Esophagus muscularis mucosa (tissue), 4 donors: ENCODE measurements at regions not wholly inside any gene's neighbourhood (a gene's known extent, or its start where the extent isn't known, plus 50 kb on each side); places are given as distances from the start of the nearest gene placed in this dataset.

ENCODE experiments used
- DNase-seq: peaks from one replicate; pipeline ENCODE4 v3.0.0-alpha.2; 2017; ENCODE audit errors: extremely low spot score
- H3K27ac ChIP-seq, 4 donors: fragments of 200-600 bp; sonication (generic); replicated peaks in 1 of 4; 1 replicate in 3 of 4; 2 replicates in 1 of 4; pipeline ENCODE4 v1.5.1; 2016 to 2019; ENCODE audit warnings: mild to moderate bottlenecking in 1 of 4
- H3K27me3 ChIP-seq, 4 donors: fragments of 200-600 bp; sonication (generic); one replicate each; pipeline versions ENCODE4 v1.5.1 to v1.6.0; 2016 to 2019
- H3K36me3 ChIP-seq, 4 donors: fragments of 200-600 bp; sonication (generic); one replicate each; pipeline ENCODE4 v1.5.1; 2016 to 2019
- H3K4me1 ChIP-seq, 4 donors: fragments of 200-600 bp; sonication (generic); one replicate each; pipeline ENCODE4 v1.5.1; 2016 to 2019
- H3K4me3 ChIP-seq, 4 donors: fragments of 200-600 bp; sonication (generic); 1 replicate in 2 of 4; 2 replicates in 2 of 4; pipeline ENCODE4 v1.5.1; 2016 to 2019; ENCODE audit warnings: mild to moderate bottlenecking in 4 of 4, moderate library complexity in 1 of 4
- H3K9me3 ChIP-seq, 4 donors: fragments of 200-600 bp; sonication (generic); 1 replicate in 3 of 4; 2 replicates in 1 of 4; pipeline ENCODE4 v1.5.1; 2016 to 2019
- EP300 ChIP-seq: sonication (generic); formaldehyde crosslinking; IDR thresholded peaks from one replicate; pipeline ENCODE4 v1.6.1; 2017; ENCODE audit warnings: antibody characterized with exemption
- POLR2A ChIP-seq: fragments of 450-650 bp; IDR thresholded peaks from one replicate; pipeline ENCODE4 v1.6.1; 2017; ENCODE audit warnings: antibody characterized with exemption, moderate library complexity, mild to moderate bottlenecking, low read depth
- POLR2AphosphoS5 ChIP-seq, 2 donors: sonication (generic); formaldehyde crosslinking; IDR thresholded peaks; one replicate each; pipeline ENCODE4 v1.6.1; 2017; ENCODE audit warnings: antibody characterized with exemption in 2 of 2
- WGBS: methylation state at CpG from one replicate; pipeline ENCODE4 v1.1.5; 2018; 5-methylcytosine and 5-hydroxymethylcytosine counted together
- intact Hi-C: fragments of 100-400 bp; cut with DNase I; formaldehyde crosslinking; loops from one replicate; pipeline ENCODE4 v1.15.1; 2023
- TF ChIP-seq, protein P1 (sequence below), 3 experiments: fragments of 200-600 bp in 2 of 3; fragments of 450-650 bp in 1 of 3; sonication (generic) in 2 of 3; IDR thresholded peaks; one replicate each; pipeline ENCODE4 v1.5.1; 2017 to 2019; ENCODE audit warnings: antibody characterized with exemption in 3 of 3, mild to moderate bottlenecking in 2 of 3, moderate library complexity in 1 of 3

GRCh38 chr3:127408022-127408683, 120.3 kb upstream of the PRR20G start:
- no peaks in the 10 kb centered on the region for H3K36me3 ChIP-seq
- peak; percentile 90 for DNase-seq

DNA sequence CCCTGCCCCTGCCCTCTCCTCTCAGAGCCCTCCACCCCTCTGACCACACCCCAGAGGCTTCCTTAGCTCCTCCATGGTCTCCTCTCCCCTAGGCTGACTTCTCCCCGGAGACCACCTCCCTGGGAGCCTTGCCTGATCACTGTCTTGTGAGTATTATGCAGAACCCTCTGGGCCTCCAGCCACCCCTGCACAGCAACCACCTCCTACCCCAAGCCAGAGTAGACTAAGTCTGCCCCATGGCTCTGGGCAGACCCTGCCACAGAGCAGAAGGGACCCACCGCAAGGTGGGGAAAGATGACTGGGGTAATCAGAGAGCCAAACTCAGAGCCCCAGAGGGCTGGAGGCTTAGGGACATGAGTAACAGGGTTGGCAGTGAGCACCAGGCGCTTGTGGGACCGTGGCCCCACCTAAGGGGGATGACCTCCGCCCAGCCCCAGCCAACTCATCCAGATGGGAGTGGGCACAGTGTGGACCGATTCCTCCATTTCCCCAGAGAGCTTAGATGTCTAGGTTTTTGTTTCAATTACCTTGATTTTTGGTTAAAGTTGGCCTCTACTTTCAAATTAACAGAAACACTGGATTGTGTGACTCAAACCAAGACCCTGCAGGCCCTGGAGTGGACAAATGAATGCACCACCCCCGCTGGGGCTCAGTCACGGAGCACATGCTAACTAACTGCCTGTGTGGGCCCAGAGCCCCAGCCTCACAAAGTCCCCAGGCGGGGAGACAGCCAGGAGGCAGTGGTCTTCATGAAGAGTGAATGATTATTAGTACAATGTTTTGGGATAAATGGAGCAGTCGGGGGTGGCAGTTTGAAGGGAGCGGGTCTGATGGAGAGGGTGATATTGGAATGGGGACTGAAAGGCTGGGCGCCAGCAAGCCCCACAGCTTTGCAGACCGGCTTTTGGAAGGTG, 119.4 kb upstream of the PRR20G start:
- DNase-seq, result no peak
- WGBS, result 89% methylated on average over 13 of the region's 13 CpGs
- no peak overlapping the region for H3K4me3 ChIP-seq
- H3K4me1 ChIP-seq, result no peaks in the 10 kb centered on the region
- H3K27ac ChIP-seq, result no peak overlapping the region
- peaks cover 0 to 71% (median 0%) of the 10 kb centered on the region in 4 donors for H3K27me3 ChIP-seq
- H3K36me3 ChIP-seq, result no peaks in the 10 kb centered on the region
- H3K9me3 ChIP-seq, result no peaks in the 10 kb centered on the region
- intact Hi-C loops, result no loop called here
- TF ChIP-seq POLR2A (no peak), POLR2AphosphoS5 (IDR thresholded peaks at IDR 0.05) (no peak), EP300 (no peak)
- TF ChIP-seq, protein P1, sequence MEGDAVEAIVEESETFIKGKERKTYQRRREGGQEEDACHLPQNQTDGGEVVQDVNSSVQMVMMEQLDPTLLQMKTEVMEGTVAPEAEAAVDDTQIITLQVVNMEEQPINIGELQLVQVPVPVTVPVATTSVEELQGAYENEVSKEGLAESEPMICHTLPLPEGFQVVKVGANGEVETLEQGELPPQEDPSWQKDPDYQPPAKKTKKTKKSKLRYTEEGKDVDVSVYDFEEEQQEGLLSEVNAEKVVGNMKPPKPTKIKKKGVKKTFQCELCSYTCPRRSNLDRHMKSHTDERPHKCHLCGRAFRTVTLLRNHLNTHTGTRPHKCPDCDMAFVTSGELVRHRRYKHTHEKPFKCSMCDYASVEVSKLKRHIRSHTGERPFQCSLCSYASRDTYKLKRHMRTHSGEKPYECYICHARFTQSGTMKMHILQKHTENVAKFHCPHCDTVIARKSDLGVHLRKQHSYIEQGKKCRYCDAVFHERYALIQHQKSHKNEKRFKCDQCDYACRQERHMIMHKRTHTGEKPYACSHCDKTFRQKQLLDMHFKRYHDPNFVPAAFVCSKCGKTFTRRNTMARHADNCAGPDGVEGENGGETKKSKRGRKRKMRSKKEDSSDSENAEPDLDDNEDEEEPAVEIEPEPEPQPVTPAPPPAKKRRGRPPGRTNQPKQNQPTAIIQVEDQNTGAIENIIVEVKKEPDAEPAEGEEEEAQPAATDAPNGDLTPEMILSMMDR (IDR thresholded peaks at IDR 0.05), result no peak

More at GRCh38 chr3:127408022-127408683, 120.3 kb upstream of the PRR20G start:
- no peak overlapping the region for H3K27ac ChIP-seq
- no peaks in the 10 kb centered on the region for H3K9me3 ChIP-seq
- no peaks in the 10 kb centered on the region for H3K4me1 ChIP-seq
- peaks cover 0 to 79% (median 0%) of the 10 kb centered on the region in 4 donors for H3K27me3 ChIP-seq
- intact Hi-C loops, result no loop called here
- no peak overlapping the region for H3K4me3 ChIP-seq
- TF ChIP-seq, protein P1 (IDR thresholded peaks at IDR 0.05), result no peak
- no peak for TF ChIP-seq POLR2AphosphoS5 (IDR thresholded peaks at IDR 0.05)
- TF ChIP-seq EP300, result no peak
- no peak for TF ChIP-seq POLR2A
- WGBS, result 79% methylated on average over 15 of the region's 15 CpGs

- Histone ChIP-seq H3K27me3 (peaks cover 0 to 71% (median 0%) of the 10 kb centered on the region in 4 donors), H3K4me3 (no peak overlapping the region), H3K36me3 (no peaks in the 10 kb centered on the region), H3K27ac (no peak overlapping the region), H3K9me3 (no peaks in the 10 kb centered on the region), H3K4me1 (no peaks in the 10 kb centered on the region)
- intact Hi-C loops, result no loop called here
- DNase-seq, result no peak
- TF ChIP-seq, protein P1 (IDR thresholded peaks at IDR 0.05), result no peak
- TF ChIP-seq POLR2A (no peak), POLR2AphosphoS5 (IDR thresholded peaks at IDR 0.05) (no peak)
- 75% methylated on average over 8 of the region's 14 CpGs for WGBS
Measured at GRCh38 chr3:127406309-127407025, 118.6 kb upstream of the PRR20G start.

- WGBS, result 86% methylated on average over 10 of the region's 10 CpGs
- H3K4me3 ChIP-seq, result no peak overlapping the region
- TF ChIP-seq EP300 (no peak), POLR2A (no peak), POLR2AphosphoS5 (IDR thresholded peaks at IDR 0.05) (no peak)
- TF ChIP-seq, protein P1 (IDR thresholded peaks at IDR 0.05), result no peak
- H3K9me3 ChIP-seq, result no peaks in the 10 kb centered on the region
- intact Hi-C loops, result no loop called here
- H3K27ac ChIP-seq, result no peak overlapping the region
- DNase-seq, result no peak
- H3K27me3 ChIP-seq, result peaks cover 0 to 64% (median 0%) of the 10 kb centered on the region in 4 donors
- no peaks in the 10 kb centered on the region for H3K36me3 ChIP-seq
- no peaks in the 10 kb centered on the region for H3K4me1 ChIP-seq
Measured at GRCh38 chr3:127405791-127406190, 117.9 kb upstream of the PRR20G start.
